ENCODE measurements at regions not wholly inside any gene's neighbourhood (a gene's known extent, or its start where the extent isn't known, plus 50 kb on each side); places are given as distances from the start of the nearest gene placed in this dataset.

DNA sequence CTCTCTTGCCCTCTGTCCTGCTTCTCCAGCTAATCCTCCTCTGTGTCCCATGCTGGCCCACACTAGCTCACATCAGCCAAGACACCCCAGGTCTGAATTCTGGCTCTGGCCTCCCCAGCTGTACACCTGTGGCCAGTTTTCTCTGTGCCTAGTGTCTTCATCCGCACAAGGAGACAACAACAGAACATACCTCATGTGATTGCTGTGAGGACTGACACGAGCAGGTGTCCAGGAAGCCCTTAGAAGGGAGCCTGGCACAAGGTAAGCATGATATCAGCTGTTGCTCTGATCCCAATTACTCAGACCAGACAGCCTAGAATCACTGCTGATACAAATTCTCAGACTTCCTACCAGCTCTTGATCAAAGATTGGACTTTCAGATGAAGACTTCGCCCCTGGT is 71.2 kb upstream of the GJB5 start:
- Histone ChIP-seq H3K79me2 (ENCODE audit: low read length) (no peaks in the 10 kb centered on the region), H3K4me1 (ENCODE audit: low read length) (no peaks in the 10 kb centered on the region), H3K27me3 (ENCODE audit: low read depth, low read length) (no peaks in the 10 kb centered on the region), H3K4me2 (ENCODE audit: low read length) (no peak overlapping the region), H4K20me1 (ENCODE audit: insufficient read depth, low read length) (no peaks in the 10 kb centered on the region), H3K9me3 (ENCODE audit: insufficient read depth, low read length) (no peaks in the 10 kb centered on the region), H3K4me3 (ENCODE audit: low read length) (no peak overlapping the region), H2AFZ (ENCODE audit: low read depth, low read length) (no peak overlapping the region), H3K9ac (ENCODE audit: low read length) (no peak overlapping the region), H3K36me3 (replicated peaks; ENCODE audit: low read depth, low read length) (no peaks in the 10 kb centered on the region), H3K27ac (ENCODE audit: low read length) (no peak overlapping the region)
- TF ChIP-seq EZH2phosphoT487 (IDR thresholded peaks at IDR 0.05; ENCODE audit: low read depth) = no peak

DNA sequence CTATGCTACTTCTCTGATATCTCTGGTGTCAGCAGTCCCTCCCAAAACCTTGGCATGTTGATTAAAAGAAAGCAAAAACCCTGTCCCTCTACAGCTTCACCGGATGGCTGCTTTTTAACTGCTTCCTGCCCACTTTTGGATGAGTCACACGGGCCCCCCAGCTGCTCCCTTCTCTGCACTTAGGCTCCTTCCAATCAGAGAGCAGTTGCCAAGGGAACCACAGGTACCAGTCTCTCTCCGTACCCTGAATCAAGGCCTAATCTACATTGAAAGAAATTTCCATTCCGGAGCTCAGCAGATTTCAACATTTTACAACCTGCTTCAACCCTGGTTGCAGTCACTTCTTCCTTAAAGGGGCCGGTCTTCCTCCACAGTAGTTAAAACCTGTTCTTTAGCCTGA is 70.6 kb upstream of the GJB5 start:
- no peak overlapping the region for H3K9ac ChIP-seq (ENCODE audit: low read length)
- no peak overlapping the region for H3K4me3 ChIP-seq (ENCODE audit: low read length)
- no peaks in the 10 kb centered on the region for H3K9me3 ChIP-seq (ENCODE audit: insufficient read depth, low read length)
- H3K27me3 ChIP-seq (ENCODE audit: low read depth, low read length) = no peaks in the 10 kb centered on the region
- H3K27ac ChIP-seq (ENCODE audit: low read length) = no peak overlapping the region
- H3K79me2 ChIP-seq (ENCODE audit: low read length) = no peaks in the 10 kb centered on the region
- H2AFZ ChIP-seq (ENCODE audit: low read depth, low read length) = no peak overlapping the region
- H3K36me3 ChIP-seq (replicated peaks; ENCODE audit: low read depth, low read length) = no peaks in the 10 kb centered on the region
- H3K4me1 ChIP-seq (ENCODE audit: low read length) = no peaks in the 10 kb centered on the region
- H3K4me2 ChIP-seq (ENCODE audit: low read length) = no peak overlapping the region
- no peaks in the 10 kb centered on the region for H4K20me1 ChIP-seq (ENCODE audit: insufficient read depth, low read length)
- TF ChIP-seq, protein P1, sequence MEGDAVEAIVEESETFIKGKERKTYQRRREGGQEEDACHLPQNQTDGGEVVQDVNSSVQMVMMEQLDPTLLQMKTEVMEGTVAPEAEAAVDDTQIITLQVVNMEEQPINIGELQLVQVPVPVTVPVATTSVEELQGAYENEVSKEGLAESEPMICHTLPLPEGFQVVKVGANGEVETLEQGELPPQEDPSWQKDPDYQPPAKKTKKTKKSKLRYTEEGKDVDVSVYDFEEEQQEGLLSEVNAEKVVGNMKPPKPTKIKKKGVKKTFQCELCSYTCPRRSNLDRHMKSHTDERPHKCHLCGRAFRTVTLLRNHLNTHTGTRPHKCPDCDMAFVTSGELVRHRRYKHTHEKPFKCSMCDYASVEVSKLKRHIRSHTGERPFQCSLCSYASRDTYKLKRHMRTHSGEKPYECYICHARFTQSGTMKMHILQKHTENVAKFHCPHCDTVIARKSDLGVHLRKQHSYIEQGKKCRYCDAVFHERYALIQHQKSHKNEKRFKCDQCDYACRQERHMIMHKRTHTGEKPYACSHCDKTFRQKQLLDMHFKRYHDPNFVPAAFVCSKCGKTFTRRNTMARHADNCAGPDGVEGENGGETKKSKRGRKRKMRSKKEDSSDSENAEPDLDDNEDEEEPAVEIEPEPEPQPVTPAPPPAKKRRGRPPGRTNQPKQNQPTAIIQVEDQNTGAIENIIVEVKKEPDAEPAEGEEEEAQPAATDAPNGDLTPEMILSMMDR (IDR thresholded peaks at IDR 0.05; ENCODE audit: low read depth, low read length) = no peak
- no peak for TF ChIP-seq EZH2phosphoT487 (IDR thresholded peaks at IDR 0.05; ENCODE audit: low read depth)

DNA sequence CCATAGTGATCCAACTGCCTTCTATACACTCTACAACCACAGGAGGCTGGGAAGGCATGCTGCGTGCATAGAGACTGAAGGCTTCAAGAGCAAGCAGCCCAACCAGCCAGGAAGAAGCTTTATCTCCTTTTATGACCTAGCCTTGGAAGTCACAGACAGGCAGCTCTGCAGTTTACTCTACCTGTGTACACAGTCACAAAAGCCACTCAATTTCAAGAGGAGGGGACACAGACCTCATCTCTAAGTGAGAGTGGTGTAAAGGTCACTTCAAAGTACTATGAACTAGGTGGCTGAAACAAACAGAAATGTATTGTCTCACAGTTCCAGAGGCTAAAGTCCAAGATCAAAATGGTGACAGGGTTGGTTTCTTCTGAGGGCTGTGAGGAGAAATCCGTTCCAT is 69.6 kb upstream of the GJB5 start:
- Histone ChIP-seq H3K79me2 (ENCODE audit: low read length) (no peaks in the 10 kb centered on the region), H3K9me3 (ENCODE audit: insufficient read depth, low read length) (no peaks in the 10 kb centered on the region), H3K27ac (ENCODE audit: low read length) (no peak overlapping the region), H3K36me3 (replicated peaks; ENCODE audit: low read depth, low read length) (no peaks in the 10 kb centered on the region), H3K4me1 (ENCODE audit: low read length) (no peaks in the 10 kb centered on the region), H3K9ac (ENCODE audit: low read length) (no peak overlapping the region), H3K27me3 (ENCODE audit: low read depth, low read length) (no peaks in the 10 kb centered on the region), H3K4me2 (ENCODE audit: low read length) (no peak overlapping the region), H2AFZ (ENCODE audit: low read depth, low read length) (no peak overlapping the region), H3K4me3 (ENCODE audit: low read length) (no peak overlapping the region), H4K20me1 (ENCODE audit: insufficient read depth, low read length) (no peaks in the 10 kb centered on the region)
- TF ChIP-seq, protein P1 (IDR thresholded peaks at IDR 0.05; ENCODE audit: low read depth, low read length) = no peak
- no peak for TF ChIP-seq EZH2phosphoT487 (IDR thresholded peaks at IDR 0.05; ENCODE audit: low read depth)

DNA sequence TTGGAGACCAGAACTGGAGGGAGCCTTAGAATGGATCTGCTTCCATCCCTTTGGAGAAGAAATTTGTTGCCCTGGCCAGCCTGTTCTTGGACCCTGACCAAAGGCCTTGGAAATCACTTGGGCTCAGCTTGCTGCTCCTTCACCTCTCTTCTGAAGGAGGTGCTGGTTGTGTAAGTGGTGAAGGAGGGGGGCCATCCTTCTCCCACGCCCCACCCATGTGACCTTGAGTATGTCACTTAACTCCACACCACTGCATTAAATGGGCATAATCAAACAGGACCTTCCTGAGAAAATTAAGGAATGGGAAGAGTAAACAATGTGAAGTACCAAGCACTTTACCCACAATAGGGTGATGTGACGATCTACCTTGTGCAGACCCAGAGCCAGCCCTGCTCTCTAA is 68.3 kb upstream of the GJB5 start:
- Histone ChIP-seq H3K27me3 (ENCODE audit: low read depth, low read length) (0 out of 2 replicates have a peak, but pooled peaks cover 5% of the 10 kb centered on the region), H3K4me3 (ENCODE audit: low read length) (no peak overlapping the region), H3K9ac (ENCODE audit: low read length) (no peak overlapping the region), H3K4me2 (ENCODE audit: low read length) (no peak overlapping the region), H3K79me2 (ENCODE audit: low read length) (no peaks in the 10 kb centered on the region), H4K20me1 (ENCODE audit: insufficient read depth, low read length) (no peaks in the 10 kb centered on the region), H2AFZ (ENCODE audit: low read depth, low read length) (no peak overlapping the region), H3K4me1 (ENCODE audit: low read length) (no peaks in the 10 kb centered on the region), H3K27ac (ENCODE audit: low read length) (no peak overlapping the region), H3K36me3 (replicated peaks; ENCODE audit: low read depth, low read length) (no peaks in the 10 kb centered on the region), H3K9me3 (ENCODE audit: insufficient read depth, low read length) (no peaks in the 10 kb centered on the region)
- no peak for TF ChIP-seq EZH2phosphoT487 (IDR thresholded peaks at IDR 0.05; ENCODE audit: low read depth)
- TF ChIP-seq, protein P1 (IDR thresholded peaks at IDR 0.05; ENCODE audit: low read depth, low read length) = no peak

All from OCI-LY3 (cell line).